IMR-90 (cell line): ENCODE measurements at regions not wholly inside any gene's neighbourhood (a gene's known extent, or its start where the extent isn't known, plus 50 kb on each side); places are given as distances from the start of the nearest gene placed in this dataset.

Source experiments
- ATAC-seq: fragments of 200-7000 bp; cut with Tn5 transposase; 2 replicates; pipeline ENCODE4 v1.9.1; 2020; ENCODE audit warnings: low read depth, mild to moderate bottlenecking, moderate library complexity
- BruUV-seq: library from RNA; stranded (reverse); fragments of 400-500 nt; replicated peaks from 2 replicates; lab custom pipeline; 2021; lab: Mats Ljungman, UMichigan
- CTCF ChIA-PET: fragments of 300-600 bp; formaldehyde crosslinking; extraction: SDS; loops from one replicate; lab custom pipeline; 2021; ENCODE audit warnings: antibody characterized with exemption; lab: Yijun Ruan, JAX
- POLR2A ChIA-PET: fragments of 300-600 bp; sonication (Branson Sonifier 250); formaldehyde crosslinking; loops from one replicate; lab custom pipeline; 2022; ENCODE audit warnings: antibody characterized with exemption; ENCODE audit not compliant: unreplicated experiment; lab: Charles Lee
- DNase-seq: peaks from one replicate; pipeline ENCODE4 v3.0.0; 2013
- H2AFZ ChIP-seq: replicated peaks from 2 replicates; pipeline ENCODE3; 2013; ENCODE audit warnings: low read length, mild to moderate bottlenecking; ENCODE audit not compliant: poor library complexity
- H2AK5ac ChIP-seq: 2 replicates; pipeline ENCODE4 v1.6.1; 2013; ENCODE audit warnings: low read depth, low read length, inconsistent platforms
- H2AK9ac ChIP-seq: replicated peaks from 2 replicates; pipeline ENCODE3; 2013; ENCODE audit warnings: mild to moderate bottlenecking, low read depth, low read length, moderate library complexity; ENCODE audit not compliant: poor library complexity
- H2BK120ac ChIP-seq: 2 replicates; pipeline ENCODE4 v1.6.1; 2013; ENCODE audit warnings: low read depth, low read length, inconsistent platforms
- H2BK15ac ChIP-seq: 3 replicates; pipeline ENCODE4 v1.6.1; 2013; ENCODE audit warnings: low read depth, low read length, inconsistent platforms
- H2BK20ac ChIP-seq: 2 replicates; pipeline ENCODE4 v1.6.1; 2013; ENCODE audit warnings: low read depth, mild to moderate bottlenecking, inconsistent platforms, low read length, moderate library complexity
- H2BK5ac ChIP-seq: 2 replicates; pipeline ENCODE4 v1.6.1; 2013; ENCODE audit warnings: mild to moderate bottlenecking, low read depth, low read length, inconsistent platforms; ENCODE audit not compliant: poor library complexity, severe bottlenecking
- H3K14ac ChIP-seq: replicated peaks from 2 replicates; pipeline ENCODE4 v1.6.1; 2013; ENCODE audit warnings: low read depth, low read length, inconsistent platforms
- H3K18ac ChIP-seq: 2 replicates; pipeline ENCODE4 v1.6.1; 2013; ENCODE audit warnings: low read depth, low read length, control low read depth
- H3K23ac ChIP-seq: 2 replicates; pipeline ENCODE4 v1.6.1; 2013; ENCODE audit warnings: low read depth, low read length, inconsistent platforms
- H3K27ac ChIP-seq: 2 replicates; pipeline ENCODE4 v1.5.1; 2013; ENCODE audit warnings: mild to moderate bottlenecking, control low read depth, low read length; ENCODE audit not compliant: insufficient read depth
- H3K27me3 ChIP-seq: 2 replicates; pipeline ENCODE4 v1.6.1; 2013; ENCODE audit warnings: low read length; ENCODE audit not compliant: control insufficient read depth, insufficient read depth
- H3K36me3 ChIP-seq: 2 replicates; pipeline ENCODE4 v1.6.1; 2013; ENCODE audit warnings: low read length, mixed read lengths; ENCODE audit not compliant: control insufficient read depth, insufficient read depth
- H3K4ac ChIP-seq: 2 replicates; pipeline ENCODE4 v1.6.1; 2013; ENCODE audit warnings: low read depth, low read length, inconsistent platforms
- H3K4me1 ChIP-seq: 2 replicates; pipeline ENCODE4 v1.6.1; 2013; ENCODE audit warnings: low read length, mixed read lengths; ENCODE audit not compliant: control insufficient read depth, insufficient read depth
- H3K4me2 ChIP-seq: 2 replicates; pipeline ENCODE4 v1.6.1; 2013; ENCODE audit warnings: low read depth, mild to moderate bottlenecking, control low read depth, low read length, moderate library complexity
- H3K4me3 ChIP-seq: 2 replicates; pipeline ENCODE4 v1.5.1; 2013; ENCODE audit warnings: low read depth, mild to moderate bottlenecking, control low read depth, low read length, moderate library complexity; ENCODE audit not compliant: insufficient read depth
- H3K56ac ChIP-seq: 2 replicates; pipeline ENCODE4 v1.6.1; 2013; ENCODE audit warnings: low read length, inconsistent platforms; ENCODE audit not compliant: insufficient read depth; ENCODE audit errors: extremely low read depth
- H3K79me1 ChIP-seq, 2 experiments: 2 replicates each; pipeline ENCODE4 v1.6.1; 2013; ENCODE audit warnings: low read length in 2 of 2, inconsistent platforms in 1 of 2, low read depth in 1 of 2
- H3K9ac ChIP-seq: 2 replicates; pipeline ENCODE4 v1.6.1; 2013; ENCODE audit warnings: low read depth, low read length, control low read depth
- H3K9me1 ChIP-seq: 2 replicates; pipeline ENCODE4 v1.6.1; 2013; ENCODE audit warnings: low read length, inconsistent platforms; ENCODE audit not compliant: insufficient read depth
- H3K9me3 ChIP-seq: 2 replicates; pipeline ENCODE4 v1.6.1; 2013; ENCODE audit warnings: low read length; ENCODE audit not compliant: control insufficient read depth, insufficient read depth
- H4K20me1 ChIP-seq: 2 replicates; pipeline ENCODE4 v1.6.1; 2013; ENCODE audit warnings: low read length, inconsistent platforms; ENCODE audit not compliant: insufficient read depth
- H4K5ac ChIP-seq: 2 replicates; pipeline ENCODE4 v1.6.1; 2013; ENCODE audit warnings: mild to moderate bottlenecking, low read depth, low read length, control low read depth
- H4K8ac ChIP-seq, 2 experiments: 2 replicates each; pipeline ENCODE4 v1.6.1; 2013; ENCODE audit warnings: low read depth in 2 of 2, low read length in 2 of 2, control low read depth in 1 of 2, inconsistent platforms in 1 of 2
- H4K91ac ChIP-seq: 2 replicates; pipeline ENCODE4 v1.6.1; 2013; ENCODE audit warnings: low read depth, low read length, inconsistent platforms; ENCODE audit not compliant: insufficient read depth
- BHLHE40 ChIP-seq: fragments of 150-350 bp; IDR thresholded peaks from 2 replicates; pipeline ENCODE4 v1.6.1; 2016; ENCODE audit warnings: mild to moderate bottlenecking, low read depth, low read length
- CHD1 ChIP-seq: IDR thresholded peaks from 2 replicates; pipeline ENCODE4 v1.6.1; 2012; ENCODE audit warnings: low read depth, low read length, improper control_type of control experiment
- CTCF ChIP-seq: conservative IDR thresholded peaks from 2 replicates; pipeline ENCODE4 v1.5.1; 2012; ENCODE audit warnings: mild to moderate bottlenecking, low read depth, low read length, improper control_type of control experiment
- ELK1 ChIP-seq: fragments of 150-350 bp; IDR thresholded peaks from 2 replicates; pipeline ENCODE4 v1.6.1; 2016; ENCODE audit warnings: low read depth, mild to moderate bottlenecking, low read length, moderate library complexity, borderline replicate concordance
- FOS ChIP-seq: fragments of 150-350 bp; IDR thresholded peaks from 2 replicates; pipeline ENCODE4 v1.6.1; 2016; ENCODE audit warnings: low read depth, low read length
- MAFK ChIP-seq: IDR thresholded peaks from 2 replicates; pipeline ENCODE4 v1.6.1; 2012; ENCODE audit warnings: low read depth, low read length, improper control_type of control experiment
- MAZ ChIP-seq: IDR thresholded peaks from 2 replicates; pipeline ENCODE4 v1.6.1; 2012; ENCODE audit warnings: low read depth, mild to moderate bottlenecking, low read length, improper control_type of control experiment, moderate library complexity, borderline replicate concordance
- MXI1 ChIP-seq: IDR thresholded peaks from 2 replicates; pipeline ENCODE4 v1.6.1; 2012; ENCODE audit warnings: low read depth, mild to moderate bottlenecking, low read length, moderate library complexity, borderline replicate concordance
- NFE2L2 ChIP-seq: fragments of 150-350 bp; IDR thresholded peaks from 2 replicates; pipeline ENCODE4 v1.6.1; 2016; ENCODE audit warnings: low read depth, mild to moderate bottlenecking, low read length
- POLR2A ChIP-seq: IDR thresholded peaks from 2 replicates; pipeline ENCODE4 v1.6.1; 2012; ENCODE audit warnings: mild to moderate bottlenecking, low read depth, low read length
- RAD21 ChIP-seq: IDR thresholded peaks from 2 replicates; pipeline ENCODE4 v1.6.1; 2012; ENCODE audit warnings: low read length, improper control_type of control experiment
- RCOR1 ChIP-seq: IDR thresholded peaks from 2 replicates; pipeline ENCODE4 v1.6.1; 2012; ENCODE audit warnings: mild to moderate bottlenecking, low read length, improper control_type of control experiment; ENCODE audit not compliant: insufficient replicate concordance
- RFX5 ChIP-seq: IDR thresholded peaks from 2 replicates; pipeline ENCODE4 v1.8.0; 2012; ENCODE audit warnings: low read depth, mild to moderate bottlenecking, low read length, moderate library complexity
- USF2 ChIP-seq: fragments of 150-350 bp; IDR thresholded peaks from 2 replicates; pipeline ENCODE4 v1.6.1; 2017; ENCODE audit warnings: mild to moderate bottlenecking, antibody characterized with exemption, low read length, low read depth
- WGBS, 2 experiments: methylation state at CpG; one replicate each; pipeline versions ENCODE4 v1.1.5 to v1.1.7; 2013; ENCODE audit warnings: missing lambda C conversion rate in 2 of 2; ENCODE audit not compliant: insufficient read length in 1 of 2; ENCODE audit errors: extremely low coverage in 2 of 2; 5-methylcytosine and 5-hydroxymethylcytosine counted together
- dilution Hi-C: fragments of 300-500 bp; cut with HindIII; formaldehyde crosslinking; loops from one replicate; pipeline ENCODE4 v1.14.3; 2018; ENCODE audit warnings: low sequenced_read_pairs; ENCODE audit not compliant: unreplicated experiment
- in situ Hi-C: fragments of 300-500 bp; cut with MboI; formaldehyde crosslinking; loops from 3 replicates; pipeline ENCODE4 v1.14.3; 2019; ENCODE audit warnings: low sequenced_read_pairs, inconsistent platforms, mixed read lengths
- intact Hi-C: fragments of 100-400 bp; cut with micrococcal nuclease; formaldehyde crosslinking; loops from 2 replicates; pipeline ENCODE4 v1.10.0; 2022

GRCh38 chr18:60120231-60120750, 220.5 kb downstream of the PMAIP1 start:
- no TSS peak for BruUV-seq

More at GRCh38 chr18:60120231-60120750, 220.5 kb downstream of the PMAIP1 start:
- no peak overlapping the region for H3K4ac ChIP-seq
- ATAC-seq: no peak
- no peak overlapping the region for H2AFZ ChIP-seq
- dilution Hi-C loops: no loop called here
- in situ Hi-C loops: no loop called here
- no peak overlapping the region for H4K5ac ChIP-seq
- H2BK120ac ChIP-seq: no peak overlapping the region
- H3K79me1 ChIP-seq: no peaks in the 10 kb centered on the region
- H2BK5ac ChIP-seq: no peak overlapping the region
- H3K36me3 ChIP-seq: no peaks in the 10 kb centered on the region
- H4K91ac ChIP-seq: no peak overlapping the region
- ChIA-PET CTCF (interaction anchor here (1.5 kb wide), 1 partner anchor 26 kb away, joined by 3 read pairs; no protein-coding TSS in a partner anchor), POLR2A (no interaction called here)
- H3K4me3 ChIP-seq: no peak overlapping the region
- no peak overlapping the region for H3K14ac ChIP-seq
- H3K4me1 ChIP-seq: no peaks in the 10 kb centered on the region
- H3K23ac ChIP-seq: no peak overlapping the region
- H2AK5ac ChIP-seq: no peak overlapping the region
- H3K9ac ChIP-seq: no peak overlapping the region
- no peaks in the 10 kb centered on the region for H4K20me1 ChIP-seq
- TF ChIP-seq CTCF (no peak), MAZ (no peak), FOS (no peak), BHLHE40 (no peak), RFX5 (no peak), USF2 (no peak), RCOR1 (no peak), CHD1 (no peak), POLR2A (no peak), RAD21 (no peak), MXI1 (no peak), MAFK (no peak), ELK1 (no peak), NFE2L2 (no peak)
- H3K56ac ChIP-seq: no peak overlapping the region
- H3K18ac ChIP-seq: no peak overlapping the region
- H4K8ac ChIP-seq: no peak overlapping the region
- 50% methylated on average over 2 of the region's 5 CpGs; no CpG with 5 or more reads in 1 of the 2 experiments for WGBS, 2 experiments
- no peaks in the 10 kb centered on the region for H3K9me1 ChIP-seq
- intact Hi-C loops: no loop called here
- no peak overlapping the region for H2AK9ac ChIP-seq
- DNase-seq: no peak
- no peaks in the 10 kb centered on the region for H3K27me3 ChIP-seq
- no peak overlapping the region for H3K4me2 ChIP-seq
- no peak overlapping the region for H3K27ac ChIP-seq
- no peak overlapping the region for H2BK20ac ChIP-seq
- no peak overlapping the region for H2BK15ac ChIP-seq
- no peaks in the 10 kb centered on the region for H3K9me3 ChIP-seq
